GM12874 (cell line): ENCODE measurements at regions not wholly inside any gene's neighbourhood (a gene's known extent, or its start where the extent isn't known, plus 50 kb on each side); places are given as distances from the start of the nearest gene placed in this dataset.

Experiments
- CTCF ChIP-seq: IDR thresholded peaks from 2 replicates; pipeline ENCODE4 v1.5.1; 2011; ENCODE audit warnings: low read depth, mild to moderate bottlenecking, control low read depth, low read length, moderate library complexity; ENCODE audit not compliant: insufficient read depth

GRCh38 chr20:17806107-17806506 is 106.3 kb downstream of the BANF2 start:
- TF ChIP-seq CTCF = no peak

GRCh38 chr20:17803765-17804164 is 104.0 kb downstream of the BANF2 start:
- no peak for TF ChIP-seq CTCF

GRCh38 chr20:17799575-17800227 is 99.9 kb downstream of the BANF2 start:
- TF ChIP-seq CTCF = no peak

- TF ChIP-seq CTCF = no peak
Measured at GRCh38 chr20:17798601-17799000, 98.8 kb downstream of the BANF2 start.

GRCh38 chr20:17797579-17797978 is 97.8 kb downstream of the BANF2 start:
- no peak for TF ChIP-seq CTCF

- no peak for TF ChIP-seq CTCF
Measured at GRCh38 chr20:17797161-17797560, 97.4 kb downstream of the BANF2 start.

- TF ChIP-seq CTCF = no peak
Measured at GRCh38 chr20:17796091-17796563, 96.4 kb downstream of the BANF2 start.
